H9 (cell line): ENCODE measurements at regions not wholly inside any gene's neighbourhood (a gene's known extent, or its start where the extent isn't known, plus 50 kb on each side); places are given as distances from the start of the nearest gene placed in this dataset.

ENCODE experiments used
- DNase-seq: peaks from one replicate; pipeline ENCODE4 v3.0.0-alpha.2; 2017
- H2AFZ ChIP-seq: one replicate; pipeline ENCODE4 v1.6.1; 2013; ENCODE audit warnings: mild to moderate bottlenecking, low read length, control low read depth, moderate library complexity
- H2AK5ac ChIP-seq: 2 replicates; pipeline ENCODE4 v1.6.1; 2013; ENCODE audit warnings: low read length, control low read depth, mixed read lengths; ENCODE audit not compliant: insufficient read length
- H2BK120ac ChIP-seq: one replicate; pipeline ENCODE4 v1.6.1; 2013; ENCODE audit warnings: low read depth, mild to moderate bottlenecking, low read length, control low read depth, inconsistent platforms; ENCODE audit not compliant: poor library complexity, severe bottlenecking
- H2BK12ac ChIP-seq: 2 replicates; pipeline ENCODE4 v1.6.1; 2013; ENCODE audit warnings: low read length, control low read depth, mixed read lengths, low read depth; ENCODE audit not compliant: insufficient read length
- H2BK15ac ChIP-seq: 2 replicates; pipeline ENCODE4 v1.6.1; 2013; ENCODE audit warnings: low read depth, low read length, control low read depth
- H2BK20ac ChIP-seq: one replicate; pipeline ENCODE4 v1.6.1; 2013; ENCODE audit warnings: low read depth, mild to moderate bottlenecking, low read length, control low read depth, inconsistent platforms; ENCODE audit not compliant: poor library complexity, severe bottlenecking
- H2BK5ac ChIP-seq: 2 replicates; pipeline ENCODE4 v1.6.1; 2013; ENCODE audit warnings: low read length, control low read depth, mixed read lengths; ENCODE audit not compliant: insufficient read length
- H3K14ac ChIP-seq: 2 replicates; pipeline ENCODE4 v1.6.1; 2013; ENCODE audit warnings: low read length, control low read depth; ENCODE audit not compliant: insufficient read depth
- H3K18ac ChIP-seq: 2 replicates; pipeline ENCODE4 v1.6.1; 2013; ENCODE audit warnings: low read depth, mild to moderate bottlenecking, mixed read lengths, low read length, control low read depth; ENCODE audit not compliant: insufficient read length
- H3K23ac ChIP-seq: 2 replicates; pipeline ENCODE4 v1.6.1; 2013; ENCODE audit warnings: low read length, control low read depth, mixed read lengths, low read depth; ENCODE audit not compliant: insufficient read length
- H3K23me2 ChIP-seq: 2 replicates; pipeline ENCODE4 v1.6.1; 2013; ENCODE audit warnings: low read depth, mild to moderate bottlenecking, mixed read lengths, low read length, control low read depth; ENCODE audit not compliant: insufficient read length, poor library complexity, severe bottlenecking
- H3K27ac ChIP-seq: 2 replicates; pipeline ENCODE4 v1.5.1; 2013; ENCODE audit warnings: low read length, control low read depth, mixed read lengths, low read depth; ENCODE audit not compliant: insufficient read length
- H3K27me3 ChIP-seq: 2 replicates; pipeline ENCODE4 v1.6.1; 2013; ENCODE audit warnings: low read length, control low read depth, inconsistent platforms; ENCODE audit not compliant: insufficient read depth
- H3K4ac ChIP-seq: 2 replicates; pipeline ENCODE4 v1.6.1; 2013; ENCODE audit warnings: low read depth, mild to moderate bottlenecking, control low read depth, inconsistent platforms, low read length, moderate library complexity
- H3K4me1 ChIP-seq: 2 replicates; pipeline ENCODE4 v1.6.1; 2013; ENCODE audit warnings: low read length, control low read depth, inconsistent platforms; ENCODE audit not compliant: insufficient read depth
- H3K4me2 ChIP-seq: 2 replicates; pipeline ENCODE4 v1.6.1; 2013; ENCODE audit warnings: low read length, control low read depth, mixed read lengths; ENCODE audit not compliant: insufficient read length, insufficient read depth
- H3K56ac ChIP-seq: 2 replicates; pipeline ENCODE4 v1.6.1; 2013; ENCODE audit warnings: low read depth, mild to moderate bottlenecking, mixed read lengths, low read length, control low read depth; ENCODE audit not compliant: insufficient read length
- H3K79me1 ChIP-seq: 2 replicates; pipeline ENCODE4 v1.6.1; 2013; ENCODE audit warnings: low read depth, mild to moderate bottlenecking, moderate library complexity, low read length, control low read depth, inconsistent platforms; ENCODE audit not compliant: insufficient read depth, poor library complexity, severe bottlenecking
- H3K79me2 ChIP-seq: 2 replicates; pipeline ENCODE4 v1.6.1; 2013; ENCODE audit warnings: low read length, control low read depth, inconsistent platforms; ENCODE audit not compliant: insufficient read depth
- H3K9ac ChIP-seq: 2 replicates; pipeline ENCODE4 v1.6.1; 2013; ENCODE audit warnings: low read length, control low read depth, mixed read lengths; ENCODE audit not compliant: insufficient read length; ENCODE audit errors: extremely low read depth
- H3K9me3 ChIP-seq: one replicate; pipeline ENCODE4 v1.6.1; 2013; ENCODE audit warnings: low read depth, low read length, inconsistent platforms; ENCODE audit not compliant: control insufficient read depth
- H3T11ph ChIP-seq: one replicate; pipeline ENCODE4 v1.6.1; 2013; ENCODE audit warnings: mild to moderate bottlenecking, low read length, control low read depth, inconsistent platforms
- H4K20me1 ChIP-seq: one replicate; pipeline ENCODE4 v1.6.1; 2013; ENCODE audit not compliant: control insufficient read depth, insufficient read length, insufficient read depth
- H4K5ac ChIP-seq: 2 replicates; pipeline ENCODE4 v1.6.1; 2013; ENCODE audit warnings: low read depth, mild to moderate bottlenecking, mixed read lengths, low read length, control low read depth; ENCODE audit not compliant: insufficient read length
- H4K8ac ChIP-seq: replicated peaks from 2 replicates; pipeline ENCODE4 v1.6.1; 2013; ENCODE audit warnings: low read length, control low read depth, mixed read lengths, low read depth; ENCODE audit not compliant: insufficient read length
- H4K91ac ChIP-seq: 2 replicates; pipeline ENCODE4 v1.6.1; 2013; ENCODE audit warnings: low read depth, mild to moderate bottlenecking, moderate library complexity, mixed read lengths, low read length, control low read depth; ENCODE audit not compliant: insufficient read length
- H3K27ac Mint-ChIP-seq, 3 experiments: 2 replicates in 2 of 3; 3 replicates in 1 of 3; pipeline ENCODE4 v1.8.0; 2020 to 2021; ENCODE audit warnings: mixed read lengths in 3 of 3, mild to moderate bottlenecking in 1 of 3, moderate library complexity in 1 of 3
- H3K27me3 Mint-ChIP-seq: 2 replicates; pipeline ENCODE4 v1.8.0; 2021; ENCODE audit warnings: low read depth, mild to moderate bottlenecking, moderate library complexity, mixed read lengths
- H3K36me3 Mint-ChIP-seq, 3 experiments: 2 replicates in 2 of 3; 3 replicates in 1 of 3; pipeline ENCODE4 v1.8.0; 2020 to 2021; ENCODE audit warnings: low read depth in 3 of 3, mixed read lengths in 3 of 3; ENCODE audit not compliant: insufficient read depth in 1 of 3
- H3K4me1 Mint-ChIP-seq, 2 experiments: 2 replicates each; pipeline ENCODE4 v1.8.0; 2020; ENCODE audit warnings: mixed read lengths in 2 of 2
- H3K4me3 Mint-ChIP-seq, 2 experiments: 2 replicates in 1 of 2; 3 replicates in 1 of 2; pipeline ENCODE4 v1.8.0; 2020 to 2021; ENCODE audit warnings: mild to moderate bottlenecking in 2 of 2, mixed read lengths in 2 of 2, moderate library complexity in 1 of 2
- H3K9me3 Mint-ChIP-seq, 2 experiments: 2 replicates in 1 of 2; 3 replicates in 1 of 2; pipeline ENCODE4 v1.8.0; 2020; ENCODE audit warnings: mild to moderate bottlenecking in 2 of 2, mixed read lengths in 2 of 2, moderate library complexity in 1 of 2
- CTCF ChIP-seq: fragments of 200-600 bp; sonication (generic); conservative IDR thresholded peaks from 3 replicates; pipeline ENCODE4 v1.8.0; 2021; ENCODE audit warnings: antibody characterized with exemption, mild to moderate bottlenecking
- WGBS: extraction: QIAGEN DNeasy Blood & Tissue Kit; methylation state at CpG from one replicate; pipeline ENCODE4 v1.1.7; 2013; ENCODE audit warnings: missing lambda C conversion rate, low lambda C conversion rate, mixed read lengths; ENCODE audit not compliant: insufficient read length; ENCODE audit errors: extremely low coverage; 5-methylcytosine and 5-hydroxymethylcytosine counted together

GRCh38 chr10:128902031-128902710, 564.9 kb upstream of the MGMT start:
- no CpG with 5 or more reads among the region's 2 CpGs for WGBS
- no peak overlapping the region for H3K27ac Mint-ChIP-seq

More at GRCh38 chr10:128902031-128902710, 564.9 kb upstream of the MGMT start:
- TF ChIP-seq CTCF = no peak
- no peak overlapping the region for H2BK5ac ChIP-seq
- peaks cover 5 to 6% of the 10 kb centered on the region in 2 experiments; a peak in 3 of 4 replicates for H3K4me1 Mint-ChIP-seq
- H3K18ac ChIP-seq = no peak overlapping the region
- no peaks in the 10 kb centered on the region for H3K27me3 ChIP-seq
- H2AFZ ChIP-seq = no peak overlapping the region
- H3K14ac ChIP-seq = no peak overlapping the region
- no peaks in the 10 kb centered on the region for H3K9me3 Mint-ChIP-seq
- no peak overlapping the region for H2BK12ac ChIP-seq
- H4K8ac ChIP-seq = no peak overlapping the region
- no peak overlapping the region for H3K4me3 Mint-ChIP-seq
- H3K23ac ChIP-seq = no peak overlapping the region
- H2AK5ac ChIP-seq = no peak overlapping the region
- no peak for DNase-seq
- no peak overlapping the region for H2BK20ac ChIP-seq
- no peaks in the 10 kb centered on the region for H3K27me3 Mint-ChIP-seq
- H3K27ac ChIP-seq = no peak overlapping the region
- no peak overlapping the region for H2BK15ac ChIP-seq
- H3T11ph ChIP-seq = no peak overlapping the region
- H3K23me2 ChIP-seq = peaks cover 4% of the 10 kb centered on the region
- no peaks in the 10 kb centered on the region for H3K9me3 ChIP-seq
- H3K9ac ChIP-seq = no peak overlapping the region
- H3K36me3 Mint-ChIP-seq = no peaks in the 10 kb centered on the region
- no peak overlapping the region for H4K5ac ChIP-seq
- H2BK120ac ChIP-seq = no peak overlapping the region
- no peak overlapping the region for H4K91ac ChIP-seq
- H3K79me2 ChIP-seq = no peaks in the 10 kb centered on the region
- H3K4me2 ChIP-seq = no peak overlapping the region
- H3K4me1 ChIP-seq = no peaks in the 10 kb centered on the region
- no peak overlapping the region for H3K56ac ChIP-seq
- H4K20me1 ChIP-seq = no peaks in the 10 kb centered on the region
- H3K4ac ChIP-seq = no peak overlapping the region
- no peaks in the 10 kb centered on the region for H3K79me1 ChIP-seq
